Motor neuron (in vitro differentiated cells): ENCODE measurements at regions not wholly inside any gene's neighbourhood (a gene's known extent, or its start where the extent isn't known, plus 50 kb on each side); places are given as distances from the start of the nearest gene placed in this dataset.
A peak's percentile ranks its signal among the peaks of the same experiment; 100 is the strongest.

Experiments
- ATAC-seq, 8 experiments: fragments of 200-7000 bp; cut with Tn5 transposase; replicated peaks in 6 of 8; 2 replicates each; pipeline ENCODE4 v1.8.0; 2021; ENCODE audit warnings: mild to moderate bottlenecking in 8 of 8, moderate library complexity in 8 of 8
- H3K27ac ChIP-seq, 2 donors: fragments of 250-450 bp; sonication (Bioruptor Pico); 2 replicates each; pipeline ENCODE4 v1.9.0; 2021; ENCODE audit warnings: antibody characterized with exemption in 2 of 2, mild to moderate bottlenecking in 2 of 2, moderate library complexity in 1 of 2
- H3K4me1 ChIP-seq, 2 donors: fragments of 250-450 bp; sonication (Bioruptor Pico); replicated peaks in 1 of 2; 2 replicates each; pipeline ENCODE4 v1.6.1; 2021; ENCODE audit warnings: antibody characterized with exemption in 2 of 2, mild to moderate bottlenecking in 2 of 2, moderate library complexity in 1 of 2
- H3K4me3 ChIP-seq, 5 donors: fragments of 250-450 bp; sonication (Bioruptor Pico); 2 replicates each; pipeline ENCODE4 v1.9.0; 2021; ENCODE audit warnings: antibody characterized with exemption in 5 of 5, mild to moderate bottlenecking in 5 of 5, moderate library complexity in 4 of 5
- WGBS, 10 experiments: fragments of 450-650 bp; shearing (Covaris generic); methylation state at CpG; one replicate each; pipeline ENCODE4 v1.0.0; 2022; 5-methylcytosine and 5-hydroxymethylcytosine counted together
- in situ Hi-C, 9 experiments: fragments of 400-800 bp; cut with MboI; loops; one replicate each; pipeline ENCODE4 v1.15.0; 2021; ENCODE audit warnings: low sequenced_read_pairs in 9 of 9, low pct_unique_long_range_greater_than_20kb in 2 of 9; ENCODE audit not compliant: unreplicated experiment in 9 of 9

DNA sequence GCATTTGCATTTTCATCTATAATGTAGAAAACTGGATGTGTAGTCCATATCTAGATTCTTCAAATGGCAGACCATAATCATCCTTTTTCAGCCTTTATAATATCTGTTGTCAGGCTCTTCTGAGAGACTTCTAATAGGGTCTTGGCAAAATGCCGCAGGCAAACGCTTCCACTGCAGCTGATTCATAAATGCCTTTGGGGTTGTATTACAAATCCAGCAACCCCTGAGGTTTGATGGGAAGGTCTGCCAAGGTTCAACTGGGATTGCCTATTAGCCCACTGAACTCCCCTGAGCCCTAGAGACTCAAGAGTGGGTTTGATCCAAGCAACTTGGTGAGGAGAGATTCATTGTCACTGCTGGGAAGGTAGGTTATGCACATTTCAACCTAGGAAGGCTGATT lies 365.2 kb upstream of the POU3F2 start:
- ATAC-seq, result no peak
- no peak overlapping the region for H3K27ac ChIP-seq
- peaks cover 0 to 2% of the 10 kb centered on the region in 2 donors for H3K4me1 ChIP-seq
- WGBS, 10 experiments, result 0 to 100% (median 93%) methylated on average over 1 to 2 of the region's 2 CpGs; no CpG with 5 or more reads in 5 of the 10 experiments
- in situ Hi-C loops, result no loop called here
- no peak overlapping the region for H3K4me3 ChIP-seq

- peak in 2 of 8 experiments; percentile 19 to 32 for ATAC-seq
- no peak overlapping the region for H3K27ac ChIP-seq
- in situ Hi-C loops, result no loop called here
- no peak overlapping the region for H3K4me3 ChIP-seq
- no peaks in the 10 kb centered on the region for H3K4me1 ChIP-seq
- WGBS, 10 experiments, result 13 to 100% (median 38%) methylated on average over 1 of the region's 1 CpG; no CpG with 5 or more reads in 5 of the 10 experiments
Measured at GRCh38 chr6:98470821-98471220, 363.6 kb upstream of the POU3F2 start.

DNA sequence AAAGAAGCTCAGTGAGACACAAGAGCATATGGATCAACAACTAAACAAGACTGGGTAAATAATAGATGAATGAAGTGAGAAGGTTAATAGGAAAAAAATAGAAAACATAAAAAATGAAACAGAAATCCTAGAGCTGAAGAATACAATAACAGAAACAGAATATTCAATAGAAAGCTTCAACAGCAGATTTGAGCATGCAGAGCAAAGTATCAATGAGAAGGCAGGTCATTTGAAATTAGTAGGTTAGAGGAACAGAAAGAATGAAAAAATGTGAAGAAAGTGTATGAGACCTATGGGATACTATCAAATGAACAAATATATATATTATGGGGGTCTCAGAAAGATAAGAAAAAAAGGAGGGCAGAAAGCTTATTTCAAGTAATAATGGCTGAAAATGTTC lies 362.9 kb upstream of the POU3F2 start:
- no peak overlapping the region for H3K4me3 ChIP-seq
- no peak overlapping the region for H3K27ac ChIP-seq
- in situ Hi-C loops, result no loop called here
- H3K4me1 ChIP-seq, result no peaks in the 10 kb centered on the region
- ATAC-seq, result no peak

- in situ Hi-C loops, result no loop called here
- no peak for ATAC-seq
- H3K4me1 ChIP-seq, result no peaks in the 10 kb centered on the region
- H3K27ac ChIP-seq, result no peak overlapping the region
- no peak overlapping the region for H3K4me3 ChIP-seq
- 10 to 100% (median 75%) methylated on average over 1 to 2 of the region's 2 CpGs; no CpG with 5 or more reads in 2 of the 10 experiments for WGBS, 10 experiments
Measured at GRCh38 chr6:98477231-98477630, 357.1 kb upstream of the POU3F2 start.

- in situ Hi-C loops, result no loop called here
- H3K27ac ChIP-seq, result no peak overlapping the region
- no peak for ATAC-seq
- WGBS, 10 experiments, result 24 to 94% (median 68%) methylated on average over 2 to 6 of the region's 6 CpGs; no CpG with 5 or more reads in 2 of the 10 experiments
- peaks cover 24 to 51% of the 10 kb centered on the region in 2 donors for H3K4me1 ChIP-seq
- no peak overlapping the region for H3K4me3 ChIP-seq
Measured at GRCh38 chr6:98484696-98485095, 349.7 kb upstream of the POU3F2 start.

GRCh38 chr6:98485593-98485992 lies 348.8 kb upstream of the POU3F2 start:
- in situ Hi-C loops, result no loop called here

DNA sequence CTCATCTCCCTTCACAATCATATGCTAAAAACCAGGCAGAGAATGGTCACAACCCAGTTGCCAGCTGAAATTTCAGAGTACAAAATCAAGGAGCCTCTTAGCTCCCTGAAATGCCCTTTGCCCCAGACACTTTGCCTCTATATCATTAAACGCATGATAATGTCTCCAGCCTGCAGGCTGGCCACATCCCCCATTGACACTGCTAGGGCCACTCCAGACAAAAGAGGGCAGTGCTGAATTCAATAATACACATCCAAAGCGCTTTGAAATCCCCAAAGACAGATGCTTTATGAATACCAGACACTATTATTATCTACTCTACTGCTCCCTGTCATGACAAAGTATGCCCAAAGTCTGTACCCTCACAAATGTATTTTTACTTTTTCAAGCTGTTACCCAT lies 348.3 kb upstream of the POU3F2 start:
- WGBS, 10 experiments, result 0 to 33% (median 0%) methylated on average over 1 to 2 of the region's 2 CpGs; no CpG with 5 or more reads in 2 of the 10 experiments
- peak in 5 of 8 experiments; percentile 41 to 75 (median 67) for ATAC-seq

More at GRCh38 chr6:98485593-98485992, 348.8 kb upstream of the POU3F2 start:
- peaks cover 24 to 51% of the 10 kb centered on the region in 2 donors for H3K4me1 ChIP-seq
- ATAC-seq, result peak in 6 of 8 experiments; percentile 25 to 56 (median 48)
- H3K27ac ChIP-seq, result peak overlapping the region in 1 of 2 donors; percentile 16
- H3K4me3 ChIP-seq, result no peak overlapping the region

DNA sequence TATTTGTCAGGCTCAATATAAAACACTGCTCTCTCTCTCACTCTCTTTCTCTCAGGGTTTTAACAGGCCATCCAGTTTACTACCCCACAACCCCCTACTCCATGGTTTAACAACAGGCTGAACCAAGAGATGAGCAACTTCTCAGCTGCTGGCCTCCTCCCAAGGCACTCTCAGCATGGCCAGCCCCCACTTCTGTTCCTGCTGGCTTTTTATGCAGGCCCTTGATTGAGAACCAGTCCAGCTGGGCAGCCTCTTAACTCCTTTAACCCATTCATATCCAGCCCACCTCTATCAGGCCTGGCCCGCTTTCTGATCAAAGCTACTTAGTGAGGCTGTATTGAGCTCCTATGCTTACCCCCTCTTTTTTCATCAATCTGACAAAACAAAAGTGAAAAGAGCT lies 346.8 kb upstream of the POU3F2 start:
- in situ Hi-C loops, result no loop called here
- peak in 5 of 8 experiments; percentile 32 to 51 (median 40) for ATAC-seq
- 11 to 75% (median 29%) methylated on average over 1 of the region's 1 CpG; no CpG with 5 or more reads in 7 of the 10 experiments for WGBS, 10 experiments
- no peak overlapping the region for H3K4me3 ChIP-seq
- H3K4me1 ChIP-seq, result peaks cover 24 to 51% of the 10 kb centered on the region in 2 donors
- no peak overlapping the region for H3K27ac ChIP-seq

More for the DNA sequence above, 348.3 kb upstream of the POU3F2 start:
- no peak overlapping the region for H3K4me3 ChIP-seq
- in situ Hi-C loops, result no loop called here
- peaks cover 24 to 51% of the 10 kb centered on the region in 2 donors for H3K4me1 ChIP-seq
- H3K27ac ChIP-seq, result peak overlapping the region in 1 of 2 donors; percentile 16

- peak in 5 of 8 experiments; percentile 46 to 84 (median 78) for ATAC-seq
- Histone ChIP-seq H3K4me3 (no peak overlapping the region), H3K4me1 (peaks cover 26 to 29% of the 10 kb centered on the region in 2 donors), H3K27ac (peak overlapping the region; percentile 34 to 59)
- in situ Hi-C loops, result no loop called here
- WGBS, 10 experiments, result 20 to 76% (median 47%) methylated on average over 1 to 7 of the region's 7 CpGs; no CpG with 5 or more reads in 1 of the 10 experiments
Measured at GRCh38 chr6:98498144-98498775, 336.1 kb upstream of the POU3F2 start.

DNA sequence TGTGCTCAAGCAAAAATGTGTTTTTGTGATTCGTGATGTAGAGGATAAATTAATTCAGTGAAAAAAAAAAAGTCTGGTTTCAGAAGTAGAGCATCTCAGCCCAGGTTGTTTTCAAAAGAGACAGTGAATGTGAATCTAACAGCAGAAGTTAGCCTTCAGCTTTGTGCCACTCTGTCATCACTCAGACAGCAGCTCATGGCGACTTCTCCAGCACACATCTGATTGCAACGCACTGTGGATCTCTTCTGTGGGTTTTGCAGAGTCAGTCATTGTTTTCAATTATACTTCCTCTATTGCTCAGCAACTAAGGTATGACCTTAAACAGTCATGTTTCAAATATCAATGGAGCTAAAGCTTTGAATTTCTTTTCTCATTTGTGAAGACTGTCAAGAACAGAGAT lies 335.5 kb upstream of the POU3F2 start:
- in situ Hi-C loops, result no loop called here
- 0 to 20% (median 8%) methylated on average over 1 to 3 of the region's 3 CpGs for WGBS, 10 experiments
- Histone ChIP-seq H3K4me1 (peaks cover 26 to 31% of the 10 kb centered on the region in 2 donors), H3K4me3 (peak overlapping the region in 2 of 5 donors; percentile 1 to 3), H3K27ac (no peak overlapping the region)
- ATAC-seq, result peak in 5 of 8 experiments; percentile 79 to 90 (median 86)

- WGBS, 10 experiments, result 20 to 100% (median 94%) methylated on average over 1 to 2 of the region's 2 CpGs; no CpG with 5 or more reads in 3 of the 10 experiments
- Histone ChIP-seq H3K27ac (no peak overlapping the region), H3K4me1 (peaks cover 15 to 51% of the 10 kb centered on the region in 2 donors), H3K4me3 (no peak overlapping the region)
- in situ Hi-C loops, result no loop called here
- ATAC-seq, result no peak
Measured at GRCh38 chr6:98514073-98514720, 320.2 kb upstream of the POU3F2 start.

DNA sequence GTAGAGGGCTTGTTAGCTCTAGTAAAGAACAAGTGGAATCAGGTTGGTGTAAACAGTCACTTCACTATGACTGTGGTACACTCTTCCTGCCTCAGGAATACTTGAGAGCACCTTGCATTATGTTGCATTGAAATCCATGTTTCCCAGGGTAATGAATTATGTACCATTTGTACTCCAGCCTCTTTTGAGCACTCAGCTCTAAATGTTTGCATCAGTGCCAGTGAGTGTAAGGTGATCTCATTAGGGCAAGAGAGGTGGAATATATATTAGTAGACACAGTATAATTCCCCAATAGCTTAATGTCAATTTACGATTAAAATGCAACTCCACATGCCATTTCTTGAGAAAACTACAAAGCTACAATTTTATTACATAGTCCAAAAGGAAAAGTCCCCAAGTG lies 319.6 kb upstream of the POU3F2 start:
- Histone ChIP-seq H3K4me1 (peaks cover 15 to 51% of the 10 kb centered on the region in 2 donors), H3K4me3 (no peak overlapping the region), H3K27ac (no peak overlapping the region)
- in situ Hi-C loops, result no loop called here
- 14 to 100% (median 68%) methylated on average over 1 of the region's 1 CpG; no CpG with 5 or more reads in 4 of the 10 experiments for WGBS, 10 experiments
- ATAC-seq, result peak in 5 of 8 experiments; percentile 36 to 94 (median 85)

DNA sequence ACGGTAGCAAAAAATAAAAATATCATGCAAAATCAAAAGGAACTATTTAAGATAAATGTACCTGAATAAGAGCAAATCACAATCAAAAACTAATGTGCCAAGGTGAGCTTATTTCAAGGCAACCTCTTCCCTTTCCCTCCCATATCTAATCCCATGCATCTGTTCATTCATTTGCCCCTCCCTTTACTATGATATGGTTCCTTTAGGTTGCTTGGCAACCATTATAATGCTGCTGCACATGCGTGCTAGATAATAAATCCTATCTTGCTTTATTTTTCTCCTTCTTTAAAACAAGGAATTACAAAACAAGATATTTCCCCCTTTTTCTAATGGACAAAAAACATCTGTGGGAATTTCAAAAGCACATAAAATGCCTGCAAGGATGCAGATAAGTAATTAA lies 318.2 kb upstream of the POU3F2 start:
- in situ Hi-C loops, result no loop called here
- Histone ChIP-seq H3K4me3 (no peak overlapping the region), H3K4me1 (peaks cover 15 to 43% of the 10 kb centered on the region in 2 donors), H3K27ac (no peak overlapping the region)
- WGBS, 10 experiments, result 0 to 60% (median 38%) methylated on average over 1 to 2 of the region's 2 CpGs; no CpG with 5 or more reads in 1 of the 10 experiments
- ATAC-seq, result peak in 4 of 8 experiments; percentile 27 to 58 (median 52)
